ENCODE measurements at regions not wholly inside any gene's neighbourhood (a gene's known extent, or its start where the extent isn't known, plus 50 kb on each side); places are given as distances from the start of the nearest gene placed in this dataset.

- peak; percentile 55 for TF ChIP-seq CTCF (IDR thresholded peaks at IDR 0.05)
These were observed 63.2 kb upstream of the SNX19 start for GRCh38 chr11:130979386-130979972.

GRCh38 chr11:130980071-130980862 is 64.0 kb upstream of the SNX19 start:
- TF ChIP-seq CTCF (IDR thresholded peaks at IDR 0.05) = no peak

GRCh38 chr11:130992788-130993187 is 76.5 kb upstream of the SNX19 start:
- no peak for TF ChIP-seq CTCF (IDR thresholded peaks at IDR 0.05)

- no peak for TF ChIP-seq CTCF (IDR thresholded peaks at IDR 0.05)
These were observed 77.8 kb upstream of the SNX19 start for GRCh38 chr11:130994043-130994442.

GRCh38 chr11:130995266-130995665 is 79.0 kb upstream of the SNX19 start:
- TF ChIP-seq CTCF (IDR thresholded peaks at IDR 0.05) = no peak

- TF ChIP-seq CTCF (IDR thresholded peaks at IDR 0.05) = no peak
These were observed 81.0 kb upstream of the SNX19 start for GRCh38 chr11:130997278-130997677.

- TF ChIP-seq CTCF (IDR thresholded peaks at IDR 0.05) = no peak
These were observed 82.8 kb upstream of the SNX19 start for GRCh38 chr11:130999086-130999485.
